Gastroesophageal sphincter (tissue), 4 donors: ENCODE measurements at regions not wholly inside any gene's neighbourhood (a gene's known extent, or its start where the extent isn't known, plus 50 kb on each side); places are given as distances from the start of the nearest gene placed in this dataset.

Experiments used
- ATAC-seq: fragments of 150-250 bp; one replicate; pipeline ENCODE4 v1.9.1; 2016; ENCODE audit warnings: mild to moderate bottlenecking, moderate library complexity
- H3K27ac ChIP-seq, 4 donors: fragments of 200-600 bp; sonication (generic) in 3 of 4; 1 replicate in 3 of 4; 2 replicates in 1 of 4; pipeline ENCODE4 v1.5.1; 2016 to 2019
- H3K27me3 ChIP-seq: fragments of 200-600 bp; sonication (generic); one replicate; pipeline ENCODE4 v1.5.1; 2019
- H3K36me3 ChIP-seq, 2 donors: fragments of 200-600 bp; sonication (generic); one replicate each; pipeline ENCODE4 v1.5.1; 2019; ENCODE audit warnings: control low read depth in 1 of 2
- H3K4me1 ChIP-seq, 3 donors: fragments of 200-600 bp; sonication (generic); 1 replicate in 2 of 3; 2 replicates in 1 of 3; pipeline ENCODE4 v1.5.1; 2016 to 2019; ENCODE audit warnings: control low read depth in 2 of 3
- H3K4me3 ChIP-seq, 2 donors: fragments of 200-600 bp; sonication (generic); one replicate each; pipeline ENCODE4 v1.5.1; 2019; ENCODE audit warnings: mild to moderate bottlenecking in 1 of 2, moderate library complexity in 1 of 2
- H3K9me3 ChIP-seq, 3 donors: fragments of 200-600 bp; sonication (generic); one replicate each; pipeline ENCODE4 v1.5.1; 2017 to 2019; ENCODE audit warnings: control low read depth in 2 of 3
- CTCF ChIP-seq, 4 experiments: fragments of 200-600 bp in 2 of 4; fragments of 450-650 bp in 2 of 4; sonication (generic) in 1 of 4; IDR thresholded peaks; one replicate each; pipeline ENCODE4 v1.5.1; 2017 to 2019; ENCODE audit warnings: antibody characterized with exemption in 4 of 4, mild to moderate bottlenecking in 2 of 4, moderate library complexity in 2 of 4
- EP300 ChIP-seq: sonication (generic); formaldehyde crosslinking; IDR thresholded peaks from one replicate; pipeline ENCODE4 v1.6.1; 2017; ENCODE audit warnings: antibody characterized with exemption, mild to moderate bottlenecking
- POLR2A ChIP-seq, 2 donors: fragments of 450-650 bp; IDR thresholded peaks; one replicate each; pipeline ENCODE4 v1.6.1; 2017; ENCODE audit warnings: antibody characterized with exemption in 2 of 2, mild to moderate bottlenecking in 2 of 2, moderate library complexity in 1 of 2
- POLR2AphosphoS5 ChIP-seq: sonication (generic); formaldehyde crosslinking; IDR thresholded peaks from one replicate; pipeline ENCODE4 v1.6.1; 2017; ENCODE audit warnings: antibody characterized with exemption
- WGBS, 2 donors: methylation state at CpG; one replicate each; pipeline ENCODE4 v1.1.5; 2018; ENCODE audit warnings: low coverage in 1 of 2; 5-methylcytosine and 5-hydroxymethylcytosine counted together

DNA sequence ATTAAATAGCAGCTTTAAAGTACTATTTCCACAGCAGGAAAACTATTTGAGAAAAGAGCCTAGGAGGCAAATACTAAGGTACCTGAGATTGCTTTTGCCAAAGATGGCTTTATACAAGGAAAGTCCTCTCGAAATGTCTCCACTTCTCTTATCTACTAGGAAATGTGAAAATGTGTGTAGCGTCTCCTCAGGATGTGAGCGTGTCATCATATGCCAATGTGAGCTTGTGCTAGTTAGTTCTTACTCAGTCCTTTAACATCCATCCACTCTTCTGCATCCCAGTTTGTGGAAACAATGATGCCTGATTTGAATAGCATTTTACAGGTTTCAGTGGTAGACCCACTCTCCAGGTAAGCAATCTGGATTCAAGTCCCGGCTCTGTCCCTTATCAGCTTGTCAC is 421.0 kb downstream of the DYNC2H1 start:
- no peaks in the 10 kb centered on the region for H3K9me3 ChIP-seq
- H3K36me3 ChIP-seq = no peaks in the 10 kb centered on the region
- H3K27me3 ChIP-seq = no peaks in the 10 kb centered on the region
- ATAC-seq = no peak
- TF ChIP-seq POLR2AphosphoS5 (no peak), POLR2A (IDR thresholded peaks at IDR 0.05) (no peak), CTCF (IDR thresholded peaks at IDR 0.05) (no peak), EP300 (no peak)
- no peak overlapping the region for H3K4me3 ChIP-seq
- 96 to 97% methylated on average over 4 of the region's 4 CpGs for WGBS, 2 donors
- no peak overlapping the region for H3K27ac ChIP-seq
- H3K4me1 ChIP-seq = no peaks in the 10 kb centered on the region

- no peaks in the 10 kb centered on the region for H3K9me3 ChIP-seq
- H3K4me3 ChIP-seq = no peak overlapping the region
- H3K4me1 ChIP-seq = no peaks in the 10 kb centered on the region
- H3K27ac ChIP-seq = no peak overlapping the region
- no peak for TF ChIP-seq POLR2A (IDR thresholded peaks at IDR 0.05)
- no peak for TF ChIP-seq EP300
- TF ChIP-seq POLR2AphosphoS5 = no peak
- no peak for TF ChIP-seq CTCF (IDR thresholded peaks at IDR 0.05)
- ATAC-seq = no peak
- no peaks in the 10 kb centered on the region for H3K27me3 ChIP-seq
- no peaks in the 10 kb centered on the region for H3K36me3 ChIP-seq
- 64 to 81% methylated on average over 3 of the region's 3 CpGs for WGBS, 2 donors
These were observed 423.0 kb downstream of the DYNC2H1 start for GRCh38 chr11:103532133-103532788.

DNA sequence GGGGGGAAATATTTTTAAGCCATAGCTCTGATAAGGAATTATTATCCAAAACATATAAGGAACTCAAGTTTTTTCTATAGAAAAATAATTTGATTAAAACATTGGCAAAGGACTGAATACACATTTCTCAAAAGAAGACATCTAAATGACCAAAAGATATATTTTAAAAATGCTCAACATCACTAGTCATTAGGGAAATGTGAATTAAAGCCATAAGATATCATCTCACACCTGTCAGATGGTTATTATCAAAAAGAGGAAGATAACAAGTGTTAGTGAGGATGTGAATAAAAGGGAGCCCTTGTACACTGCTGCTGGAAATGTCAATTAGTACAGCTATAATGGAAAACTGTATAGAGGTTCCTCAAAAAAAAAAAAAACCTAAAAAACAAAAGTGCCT is 425.0 kb downstream of the DYNC2H1 start:
- TF ChIP-seq POLR2AphosphoS5 (no peak), EP300 (no peak), CTCF (IDR thresholded peaks at IDR 0.05) (no peak), POLR2A (IDR thresholded peaks at IDR 0.05) (no peak)
- ATAC-seq = no peak
- Histone ChIP-seq H3K4me3 (no peak overlapping the region), H3K27me3 (no peaks in the 10 kb centered on the region), H3K4me1 (no peaks in the 10 kb centered on the region), H3K27ac (no peak overlapping the region), H3K36me3 (no peaks in the 10 kb centered on the region), H3K9me3 (no peaks in the 10 kb centered on the region)

- ATAC-seq = no peak
- Histone ChIP-seq H3K4me1 (no peaks in the 10 kb centered on the region), H3K9me3 (no peaks in the 10 kb centered on the region), H3K4me3 (no peak overlapping the region), H3K36me3 (no peaks in the 10 kb centered on the region), H3K27ac (no peak overlapping the region), H3K27me3 (no peaks in the 10 kb centered on the region)
- TF ChIP-seq EP300 = no peak
- TF ChIP-seq CTCF (IDR thresholded peaks at IDR 0.05) = no peak
- TF ChIP-seq POLR2A (IDR thresholded peaks at IDR 0.05) = no peak
- no peak for TF ChIP-seq POLR2AphosphoS5
- 79 to 88% methylated on average over 2 of the region's 2 CpGs for WGBS, 2 donors
These were observed 425.7 kb downstream of the DYNC2H1 start for GRCh38 chr11:103534959-103535358.

DNA sequence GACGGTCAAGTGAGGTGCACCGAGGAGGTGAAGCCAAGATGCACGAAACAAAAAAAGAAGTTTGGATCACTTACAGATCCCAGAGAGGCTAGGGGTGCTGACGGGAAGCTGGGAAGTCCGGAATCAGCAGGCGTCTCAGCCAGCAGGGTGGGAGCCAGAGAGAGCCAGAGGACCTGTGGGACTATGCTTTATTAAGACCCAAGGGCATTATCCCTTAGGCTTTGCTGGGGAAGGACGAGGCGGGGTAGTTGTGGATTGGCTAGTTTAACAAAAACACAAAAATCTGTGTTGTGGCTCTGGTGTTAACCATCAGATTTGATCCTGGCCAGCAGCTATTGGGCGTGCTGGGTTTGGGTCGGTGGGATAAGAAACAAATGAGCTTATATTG is 427.1 kb downstream of the DYNC2H1 start:
- no peak for ATAC-seq
- Histone ChIP-seq H3K27me3 (no peaks in the 10 kb centered on the region), H3K4me3 (no peak overlapping the region), H3K4me1 (no peaks in the 10 kb centered on the region), H3K9me3 (no peaks in the 10 kb centered on the region), H3K36me3 (no peaks in the 10 kb centered on the region), H3K27ac (no peak overlapping the region)
- 73 to 74% methylated on average over 7 to 10 of the region's 10 CpGs for WGBS, 2 donors
- no peak for TF ChIP-seq EP300
- TF ChIP-seq CTCF (IDR thresholded peaks at IDR 0.05) = no peak
- no peak for TF ChIP-seq POLR2AphosphoS5
- no peak for TF ChIP-seq POLR2A (IDR thresholded peaks at IDR 0.05)
